Keratinocyte (primary cell): ENCODE measurements at regions not wholly inside any gene's neighbourhood (a gene's known extent, or its start where the extent isn't known, plus 50 kb on each side); places are given as distances from the start of the nearest gene placed in this dataset.

Source experiments
- CTCF ChIP-seq, 3 experiments: IDR thresholded peaks in 1 of 3; conservative IDR thresholded peaks in 1 of 3; optimal IDR thresholded peaks in 1 of 3; 2 replicates in 2 of 3; 3 replicates in 1 of 3; pipeline versions ENCODE3 to v1.5.1; 2011; ENCODE audit warnings: low read length in 3 of 3, mild to moderate bottlenecking in 3 of 3, moderate library complexity in 2 of 3, control low read depth in 1 of 3, inconsistent platforms in 1 of 3; ENCODE audit not compliant: insufficient read depth in 2 of 3; ENCODE audit errors: extremely low read depth in 1 of 3
- EZH2 ChIP-seq: IDR thresholded peaks from one replicate; pipeline ENCODE4 v1.6.1; 2012; ENCODE audit warnings: inconsistent platforms, mild to moderate bottlenecking, low read length, moderate library complexity

- peak in 1 of 3 experiments; percentile 37 for TF ChIP-seq CTCF (optimal IDR thresholded peaks at IDR 0.05 in 1 of 3, IDR thresholded peaks at IDR 0.05 in 1 of 3, conservative IDR thresholded peaks at IDR 0.05 in 1 of 3; ENCODE audit: extremely low read depth in 1 of 3, insufficient read depth in 2 of 3, low read length in 3 of 3)
- TF ChIP-seq EZH2 = no peak
Measured at GRCh38 chr4:23455456-23456158, 434.2 kb downstream of the PPARGC1A start.
